ENCODE measurements at regions not wholly inside any gene's neighbourhood (a gene's known extent, or its start where the extent isn't known, plus 50 kb on each side); places are given as distances from the start of the nearest gene placed in this dataset.

DNA sequence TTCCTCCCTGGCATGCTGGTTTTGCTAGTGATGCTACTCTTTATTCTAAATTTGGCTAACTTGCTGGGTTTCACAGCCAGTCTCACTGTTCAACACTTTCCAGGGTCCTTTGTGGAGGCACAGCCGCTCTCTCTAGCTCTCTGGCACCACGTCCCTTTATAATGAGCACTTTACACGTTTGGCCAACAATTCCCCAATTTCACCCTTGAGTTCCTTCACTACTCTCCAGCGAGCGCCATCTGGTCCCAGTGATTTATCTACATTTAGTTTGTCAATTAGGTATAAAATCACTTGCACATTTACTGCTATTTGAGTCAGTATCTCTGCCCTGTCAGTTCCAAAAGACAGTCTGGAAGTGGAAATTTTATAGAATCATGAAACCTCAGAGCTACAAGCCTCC is 241.9 kb upstream of the MOCS1 start:
- Histone ChIP-seq H3K27ac (ENCODE audit: low read length) (no peak overlapping the region), H3K36me3 (ENCODE audit: insufficient read depth, low read length) (no peaks in the 10 kb centered on the region), H3K9ac (ENCODE audit: low read length) (no peak overlapping the region), H3K4me2 (ENCODE audit: low read length) (no peak overlapping the region), H3K9me2 (ENCODE audit: insufficient read depth, low read length) (no peaks in the 10 kb centered on the region), H3F3A (ENCODE audit: insufficient read depth, low read length, poor library complexity, severe bottlenecking) (no peaks in the 10 kb centered on the region), H2AFZ (ENCODE audit: low read depth, low read length) (no peak overlapping the region), H4K20me1 (ENCODE audit: insufficient read depth) (no peaks in the 10 kb centered on the region), H3K9me3 (ENCODE audit: low read length) (no peaks in the 10 kb centered on the region), H3K79me2 (replicated peaks; ENCODE audit: insufficient read depth, low read length) (no peaks in the 10 kb centered on the region), H3K4me3 (ENCODE audit: low read length) (no peak overlapping the region), H3K27me3 (ENCODE audit: insufficient read depth, low read depth, low read length) (no peaks in the 10 kb centered on the region)
- TF ChIP-seq SMC3 (conservative IDR thresholded peaks at IDR 0.05; ENCODE audit: poor library complexity) (no peak), EP300 (conservative IDR thresholded peaks at IDR 0.05; ENCODE audit: poor library complexity, severe bottlenecking) (no peak), MXI1 (conservative IDR thresholded peaks at IDR 0.05; ENCODE audit: poor library complexity, severe bottlenecking) (no peak), POLR2AphosphoS5 (IDR thresholded peaks at IDR 0.05) (no peak), RAD21 (conservative IDR thresholded peaks at IDR 0.05) (no peak), EZH2 (IDR thresholded peaks at IDR 0.05; ENCODE audit: borderline replicate concordance, insufficient read depth, low read length, poor library complexity, severe bottlenecking) (no peak), TAF1 (IDR thresholded peaks at IDR 0.05; ENCODE audit: low read depth) (no peak)
- TF ChIP-seq, protein P1, sequence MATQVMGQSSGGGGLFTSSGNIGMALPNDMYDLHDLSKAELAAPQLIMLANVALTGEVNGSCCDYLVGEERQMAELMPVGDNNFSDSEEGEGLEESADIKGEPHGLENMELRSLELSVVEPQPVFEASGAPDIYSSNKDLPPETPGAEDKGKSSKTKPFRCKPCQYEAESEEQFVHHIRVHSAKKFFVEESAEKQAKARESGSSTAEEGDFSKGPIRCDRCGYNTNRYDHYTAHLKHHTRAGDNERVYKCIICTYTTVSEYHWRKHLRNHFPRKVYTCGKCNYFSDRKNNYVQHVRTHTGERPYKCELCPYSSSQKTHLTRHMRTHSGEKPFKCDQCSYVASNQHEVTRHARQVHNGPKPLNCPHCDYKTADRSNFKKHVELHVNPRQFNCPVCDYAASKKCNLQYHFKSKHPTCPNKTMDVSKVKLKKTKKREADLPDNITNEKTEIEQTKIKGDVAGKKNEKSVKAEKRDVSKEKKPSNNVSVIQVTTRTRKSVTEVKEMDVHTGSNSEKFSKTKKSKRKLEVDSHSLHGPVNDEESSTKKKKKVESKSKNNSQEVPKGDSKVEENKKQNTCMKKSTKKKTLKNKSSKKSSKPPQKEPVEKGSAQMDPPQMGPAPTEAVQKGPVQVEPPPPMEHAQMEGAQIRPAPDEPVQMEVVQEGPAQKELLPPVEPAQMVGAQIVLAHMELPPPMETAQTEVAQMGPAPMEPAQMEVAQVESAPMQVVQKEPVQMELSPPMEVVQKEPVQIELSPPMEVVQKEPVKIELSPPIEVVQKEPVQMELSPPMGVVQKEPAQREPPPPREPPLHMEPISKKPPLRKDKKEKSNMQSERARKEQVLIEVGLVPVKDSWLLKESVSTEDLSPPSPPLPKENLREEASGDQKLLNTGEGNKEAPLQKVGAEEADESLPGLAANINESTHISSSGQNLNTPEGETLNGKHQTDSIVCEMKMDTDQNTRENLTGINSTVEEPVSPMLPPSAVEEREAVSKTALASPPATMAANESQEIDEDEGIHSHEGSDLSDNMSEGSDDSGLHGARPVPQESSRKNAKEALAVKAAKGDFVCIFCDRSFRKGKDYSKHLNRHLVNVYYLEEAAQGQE (IDR thresholded peaks at IDR 0.05; ENCODE audit: borderline replicate concordance), result no peak
- TF ChIP-seq, protein P2, sequence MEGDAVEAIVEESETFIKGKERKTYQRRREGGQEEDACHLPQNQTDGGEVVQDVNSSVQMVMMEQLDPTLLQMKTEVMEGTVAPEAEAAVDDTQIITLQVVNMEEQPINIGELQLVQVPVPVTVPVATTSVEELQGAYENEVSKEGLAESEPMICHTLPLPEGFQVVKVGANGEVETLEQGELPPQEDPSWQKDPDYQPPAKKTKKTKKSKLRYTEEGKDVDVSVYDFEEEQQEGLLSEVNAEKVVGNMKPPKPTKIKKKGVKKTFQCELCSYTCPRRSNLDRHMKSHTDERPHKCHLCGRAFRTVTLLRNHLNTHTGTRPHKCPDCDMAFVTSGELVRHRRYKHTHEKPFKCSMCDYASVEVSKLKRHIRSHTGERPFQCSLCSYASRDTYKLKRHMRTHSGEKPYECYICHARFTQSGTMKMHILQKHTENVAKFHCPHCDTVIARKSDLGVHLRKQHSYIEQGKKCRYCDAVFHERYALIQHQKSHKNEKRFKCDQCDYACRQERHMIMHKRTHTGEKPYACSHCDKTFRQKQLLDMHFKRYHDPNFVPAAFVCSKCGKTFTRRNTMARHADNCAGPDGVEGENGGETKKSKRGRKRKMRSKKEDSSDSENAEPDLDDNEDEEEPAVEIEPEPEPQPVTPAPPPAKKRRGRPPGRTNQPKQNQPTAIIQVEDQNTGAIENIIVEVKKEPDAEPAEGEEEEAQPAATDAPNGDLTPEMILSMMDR (IDR thresholded peaks at IDR 0.05; ENCODE audit: poor library complexity, severe bottlenecking), result no peak

DNA sequence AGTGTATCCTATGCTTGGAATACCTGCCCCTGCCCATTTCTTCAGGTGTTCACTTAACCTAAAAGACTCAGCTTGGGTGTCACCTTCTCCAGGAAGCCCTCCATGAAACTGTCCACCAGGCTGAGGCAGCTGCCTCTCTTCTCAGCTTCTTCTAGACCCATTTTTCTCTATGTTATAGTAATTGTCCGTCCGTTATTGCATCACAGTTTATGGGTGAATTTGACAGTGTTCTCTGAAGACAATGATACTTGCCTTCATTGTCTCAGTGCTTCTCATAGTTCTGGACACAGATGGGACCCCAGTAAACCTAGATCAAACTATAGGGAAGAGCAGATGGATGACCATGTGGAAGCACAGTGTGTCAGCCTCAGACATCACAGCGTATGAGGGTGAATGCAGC is 238.0 kb upstream of the MOCS1 start:
- TF ChIP-seq EP300 (conservative IDR thresholded peaks at IDR 0.05; ENCODE audit: poor library complexity, severe bottlenecking) (no peak), EZH2 (IDR thresholded peaks at IDR 0.05; ENCODE audit: borderline replicate concordance, insufficient read depth, low read length, poor library complexity, severe bottlenecking) (no peak), RAD21 (conservative IDR thresholded peaks at IDR 0.05) (no peak), MXI1 (conservative IDR thresholded peaks at IDR 0.05; ENCODE audit: poor library complexity, severe bottlenecking) (no peak)
- TF ChIP-seq, protein P2 (IDR thresholded peaks at IDR 0.05; ENCODE audit: poor library complexity, severe bottlenecking), result no peak
- H3K9me2 ChIP-seq (ENCODE audit: insufficient read depth, low read length), result no peaks in the 10 kb centered on the region
- H3K79me2 ChIP-seq (replicated peaks; ENCODE audit: insufficient read depth, low read length), result no peaks in the 10 kb centered on the region
- no peaks in the 10 kb centered on the region for H3K36me3 ChIP-seq (ENCODE audit: insufficient read depth, low read length)
- H3K4me2 ChIP-seq (ENCODE audit: low read length), result no peak overlapping the region
- no peaks in the 10 kb centered on the region for H4K20me1 ChIP-seq (ENCODE audit: insufficient read depth)
- no peaks in the 10 kb centered on the region for H3K27me3 ChIP-seq (ENCODE audit: insufficient read depth, low read depth, low read length)
- H3K4me3 ChIP-seq (ENCODE audit: low read length), result no peak overlapping the region
- H3K9me3 ChIP-seq (ENCODE audit: low read length), result no peaks in the 10 kb centered on the region
- no peak overlapping the region for H3K27ac ChIP-seq (ENCODE audit: low read length)
- H2AFZ ChIP-seq (ENCODE audit: low read depth, low read length), result no peak overlapping the region
- H3K9ac ChIP-seq (ENCODE audit: low read length), result no peak overlapping the region
- H3F3A ChIP-seq (ENCODE audit: insufficient read depth, low read length, poor library complexity, severe bottlenecking), result no peaks in the 10 kb centered on the region

All from neural cell (in vitro differentiated cells).